Pons (tissue), 1 donor: ENCODE measurements at regions not wholly inside any gene's neighbourhood (a gene's known extent, or its start where the extent isn't known, plus 50 kb on each side); places are given as distances from the start of the nearest gene placed in this dataset.

ENCODE experiments used
- DNase-seq: peaks from one replicate; pipeline ENCODE4 v3.0.0-alpha.2; 2016; ENCODE audit warnings: low spot score

DNA sequence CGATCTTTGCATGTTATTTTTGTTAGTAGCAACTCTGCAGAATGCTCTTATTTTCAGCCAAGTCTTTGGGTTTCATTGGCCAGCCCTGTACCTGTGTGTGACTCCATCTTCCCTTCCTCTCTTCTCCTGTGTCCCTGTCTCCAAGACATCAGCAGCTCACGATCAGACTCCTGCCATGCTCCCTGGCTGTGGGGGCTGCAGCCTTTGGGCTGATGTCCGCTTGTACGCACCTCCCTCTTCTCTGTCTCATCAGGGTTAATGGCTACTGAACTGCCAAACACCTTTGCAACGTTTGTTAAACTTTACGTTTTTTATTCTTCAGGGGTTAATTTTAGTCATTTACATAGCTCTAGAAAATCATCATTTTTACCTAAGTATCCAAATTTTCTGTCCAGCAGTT lies 103.5 kb upstream of the RET start:
- DNase-seq = no peak

- no peak for DNase-seq
These were observed 102.8 kb upstream of the RET start for GRCh38 chr10:42973870-42974692.

DNA sequence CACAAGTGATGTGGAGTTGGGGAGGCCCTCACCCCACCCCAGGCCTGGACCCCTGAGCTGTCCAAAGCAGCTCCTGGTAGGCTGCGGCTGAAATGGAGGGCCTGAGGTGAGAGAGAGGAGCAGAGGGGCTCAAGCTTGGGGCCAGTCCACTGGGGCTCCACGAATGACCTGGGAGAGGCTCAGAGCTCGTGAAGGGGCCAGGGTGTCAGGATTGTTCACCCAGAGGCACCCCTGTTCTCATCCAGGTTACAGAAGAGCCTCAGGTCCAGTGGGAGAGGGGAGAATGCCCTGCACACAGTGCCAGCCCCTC lies 102.2 kb upstream of the RET start:
- DNase-seq = no peak

DNA sequence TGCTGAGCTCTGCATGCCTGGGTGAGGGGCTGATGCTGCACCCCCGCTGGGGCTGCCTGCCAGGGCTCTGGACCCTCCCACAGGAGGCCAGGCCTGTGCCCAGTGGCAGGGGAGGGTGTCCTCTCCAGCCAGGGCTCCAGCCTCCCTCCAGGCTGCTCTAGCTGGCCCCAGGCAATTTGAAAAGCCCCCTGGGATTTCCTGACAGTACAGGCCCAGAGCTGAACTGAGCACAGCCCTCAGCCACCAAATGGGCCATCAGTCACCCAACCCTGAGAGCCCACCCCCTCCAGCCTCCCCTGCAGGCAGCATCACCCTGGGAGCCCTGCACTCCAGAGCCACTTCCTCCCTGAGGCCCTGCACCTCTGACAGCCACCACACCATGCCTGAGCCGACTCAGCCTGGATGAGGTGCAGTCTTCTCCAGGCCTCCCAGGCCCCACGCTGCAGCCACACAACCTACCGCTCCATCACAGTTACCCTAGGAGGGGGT lies 101.8 kb upstream of the RET start:
- no peak for DNase-seq

- no peak for DNase-seq
These were observed 101.1 kb upstream of the RET start for GRCh38 chr10:42975558-42976340.

GRCh38 chr10:42976351-42977031 lies 100.4 kb upstream of the RET start:
- no peak for DNase-seq

- no peak for DNase-seq
These were observed 99.8 kb upstream of the RET start for GRCh38 chr10:42977032-42977416.

DNA sequence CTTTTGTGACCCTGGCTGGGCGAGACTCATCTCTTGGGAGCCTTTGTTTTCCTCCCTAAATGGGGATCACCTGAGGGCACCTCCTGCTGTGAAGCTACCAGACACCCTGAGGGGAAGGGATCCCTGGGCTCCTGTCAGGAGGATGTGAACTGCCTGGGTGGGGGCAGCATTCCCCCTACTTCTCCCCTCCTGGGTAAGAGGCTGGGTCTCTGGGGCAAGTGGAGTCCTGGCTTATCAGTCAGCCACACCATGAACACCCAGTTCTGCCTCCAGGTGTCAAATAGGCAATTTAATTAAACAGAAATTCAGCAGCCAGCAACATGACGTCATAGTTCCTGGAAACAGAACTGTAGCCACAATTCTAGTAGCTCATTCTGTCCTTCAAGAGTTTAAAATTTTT lies 97.7 kb upstream of the RET start:
- no peak for DNase-seq

GRCh38 chr10:42979721-42980467 lies 97.0 kb upstream of the RET start:
- no peak for DNase-seq

DNA sequence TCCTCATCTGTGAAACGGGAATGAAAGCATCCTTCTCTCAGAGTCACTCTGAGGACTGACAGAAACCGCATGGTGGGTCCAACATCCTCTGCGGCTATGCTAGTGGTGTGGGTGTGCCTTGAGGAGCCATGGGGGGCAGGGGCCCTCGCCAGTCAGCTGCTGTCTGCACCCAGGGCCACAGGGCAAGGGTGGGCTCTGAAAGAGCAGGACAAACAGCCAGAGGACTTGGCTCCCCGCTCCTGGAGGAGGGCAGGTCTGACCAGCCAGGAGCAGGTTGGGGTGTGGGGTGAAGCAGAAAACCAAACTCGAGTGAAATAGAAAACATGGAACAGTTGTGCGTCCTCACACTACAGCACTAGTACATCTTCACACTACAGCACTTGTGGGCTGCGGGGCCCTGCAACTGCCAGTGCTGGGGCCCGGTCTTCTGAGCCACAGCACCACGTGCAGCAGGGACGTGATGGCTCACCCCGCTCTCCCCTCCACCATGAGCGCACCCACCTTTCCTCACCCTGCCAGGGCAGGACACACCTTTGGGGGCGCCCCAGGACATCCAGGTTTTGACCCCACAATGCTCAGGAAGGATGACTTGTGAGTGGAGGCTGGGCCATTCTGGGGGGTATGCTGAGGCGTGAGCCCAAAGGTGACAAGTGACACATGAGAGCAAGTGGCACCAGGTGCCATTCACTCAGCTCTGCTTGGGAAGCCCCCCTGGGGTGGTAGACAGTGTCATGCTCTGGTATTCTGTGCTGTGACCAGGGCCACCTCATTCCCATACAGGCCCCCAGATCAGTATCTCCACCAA lies 96.1 kb upstream of the RET start:
- DNase-seq = no peak

GRCh38 chr10:42981358-42982236 lies 95.3 kb upstream of the RET start:
- no peak for DNase-seq

DNA sequence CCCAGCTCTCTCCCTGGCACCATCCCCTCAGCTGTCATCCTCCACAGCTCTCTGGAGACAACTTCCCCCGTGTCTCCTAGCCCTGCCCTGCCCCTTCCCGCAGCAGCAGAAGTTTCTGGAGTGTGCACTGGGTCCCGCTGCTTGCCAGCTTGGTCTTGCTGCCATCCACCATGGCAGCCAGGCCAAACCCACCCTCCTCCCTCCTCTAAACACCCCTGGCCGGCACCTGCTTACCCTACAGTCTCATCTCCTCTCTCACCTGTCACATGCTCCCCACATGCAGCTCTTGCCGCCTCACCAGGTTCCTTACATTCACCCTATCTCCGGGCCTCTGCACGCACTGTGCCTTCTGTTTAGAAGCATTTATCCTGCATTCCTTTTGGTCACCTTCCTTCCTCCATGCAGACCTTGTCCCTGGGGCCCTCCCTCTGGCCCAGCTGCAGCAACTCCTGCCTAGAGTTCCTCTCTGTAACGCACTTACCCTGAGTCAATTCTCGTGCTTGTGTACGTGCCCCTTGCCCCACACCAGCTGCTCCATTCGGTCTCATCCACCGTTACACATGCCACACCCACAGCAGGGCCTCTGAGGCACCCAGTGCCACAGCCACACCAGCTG lies 93.9 kb upstream of the RET start:
- no peak for DNase-seq

DNA sequence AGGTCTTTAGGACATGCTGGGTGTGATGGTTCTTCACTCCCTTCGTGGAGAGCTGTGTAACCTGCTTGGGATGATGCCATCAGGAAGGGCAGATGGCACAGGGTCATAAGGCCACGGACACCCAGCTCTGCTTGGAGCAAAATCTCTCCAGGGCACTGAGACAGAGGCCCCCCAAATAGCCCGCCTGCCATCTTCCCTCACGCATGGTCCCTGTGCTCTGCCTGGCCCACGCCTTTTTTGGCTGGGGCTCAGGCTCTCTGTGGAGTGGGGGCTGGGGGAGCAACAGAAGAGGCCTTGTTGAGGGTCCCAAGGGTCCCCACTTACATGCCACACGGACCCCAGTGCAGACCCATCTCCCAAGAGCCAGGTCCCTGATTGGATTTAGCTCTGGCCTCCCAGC lies 93.3 kb upstream of the RET start:
- no peak for DNase-seq

- no peak for DNase-seq
These were observed 92.7 kb upstream of the RET start for GRCh38 chr10:42984035-42984610.

- no peak for DNase-seq
These were observed 92.0 kb upstream of the RET start for GRCh38 chr10:42984761-42985325.

- no peak for DNase-seq
These were observed 91.2 kb upstream of the RET start for GRCh38 chr10:42985436-42986316.

- no peak for DNase-seq
These were observed 90.2 kb upstream of the RET start for GRCh38 chr10:42986633-42987032.

GRCh38 chr10:42987121-42987541 lies 89.7 kb upstream of the RET start:
- DNase-seq = no peak
